HEK293T (cell line): ENCODE measurements at regions not wholly inside any gene's neighbourhood (a gene's known extent, or its start where the extent isn't known, plus 50 kb on each side); places are given as distances from the start of the nearest gene placed in this dataset.

ENCODE experiments used
- CTCF ChIA-PET: fragments of 350-600 bp; formaldehyde crosslinking; extraction: SDS; loops from one replicate; lab custom pipeline; 2021; ENCODE audit warnings: antibody characterized with exemption, inconsistent platforms; lab: Yijun Ruan, JAX
- POLR2A ChIA-PET: fragments of 350-600 bp; formaldehyde crosslinking; extraction: SDS; loops from one replicate; lab custom pipeline; 2020; ENCODE audit warnings: antibody characterized with exemption, inconsistent platforms; lab: Yijun Ruan, JAX
- DNase-seq: peaks from one replicate; pipeline ENCODE4 v3.0.0; 2012; ENCODE audit warnings: mixed read lengths; ENCODE audit errors: extremely low spot score
- ARNT ChIP-seq: fragments of 450-650 bp; IDR thresholded peaks from 2 replicates; pipeline ENCODE4 v1.6.1; 2017; ENCODE audit warnings: mild to moderate bottlenecking
- BHLHE40 ChIP-seq: fragments of 450-650 bp; IDR thresholded peaks from 2 replicates; pipeline ENCODE4 v1.6.1; 2016; ENCODE audit warnings: mild to moderate bottlenecking, moderate library complexity, borderline replicate concordance
- CTBP1 ChIP-seq: fragments of 450-650 bp; IDR thresholded peaks from 2 replicates; pipeline ENCODE4 v1.6.1; 2016; ENCODE audit warnings: borderline replicate concordance
- ELF4 ChIP-seq: fragments of 450-650 bp; IDR thresholded peaks from 2 replicates; pipeline ENCODE4 v1.6.1; 2017; ENCODE audit warnings: antibody characterized with exemption
- FOXA1 ChIP-seq: fragments of 450-650 bp; IDR thresholded peaks from 2 replicates; pipeline ENCODE4 v1.6.1; 2016; ENCODE audit warnings: mild to moderate bottlenecking
- FOXK2 ChIP-seq: fragments of 450-650 bp; IDR thresholded peaks from 2 replicates; pipeline ENCODE4 v1.6.1; 2016; ENCODE audit warnings: mild to moderate bottlenecking
- FOXM1 ChIP-seq: fragments of 450-650 bp; IDR thresholded peaks from 2 replicates; pipeline ENCODE4 v1.6.1; 2017; ENCODE audit warnings: mild to moderate bottlenecking, borderline replicate concordance
- HDGF ChIP-seq: fragments of 450-650 bp; IDR thresholded peaks from 2 replicates; pipeline ENCODE4 v1.6.1; 2017; ENCODE audit warnings: antibody characterized with exemption, borderline replicate concordance
- L3MBTL2 ChIP-seq: fragments of 450-650 bp; conservative IDR thresholded peaks from 2 replicates; pipeline ENCODE4 v1.6.1; 2016; ENCODE audit warnings: mild to moderate bottlenecking
- LEF1 ChIP-seq: fragments of 450-650 bp; IDR thresholded peaks from 2 replicates; pipeline ENCODE4 v1.6.1; 2017; ENCODE audit warnings: mild to moderate bottlenecking, borderline replicate concordance
- NFRKB ChIP-seq: fragments of 450-650 bp; IDR thresholded peaks from 2 replicates; pipeline ENCODE4 v1.6.1; 2016; ENCODE audit warnings: mild to moderate bottlenecking, moderate library complexity
- SP1 ChIP-seq: fragments of 450-650 bp; IDR thresholded peaks from 2 replicates; pipeline ENCODE4 v1.6.1; 2017
- SUZ12 ChIP-seq: fragments of 450-650 bp; IDR thresholded peaks from 2 replicates; pipeline ENCODE4 v1.6.1; 2016; ENCODE audit warnings: mild to moderate bottlenecking
- TARDBP ChIP-seq: fragments of 450-650 bp; IDR thresholded peaks from 2 replicates; pipeline ENCODE4 v1.6.1; 2016
- ZNF384 ChIP-seq: fragments of 450-650 bp; IDR thresholded peaks from 2 replicates; pipeline ENCODE4 v1.6.1; 2016
- TF ChIP-seq, protein P1 (sequence below): fragments of 450-650 bp; IDR thresholded peaks from 2 replicates; pipeline ENCODE4 v1.6.1; 2016

DNA sequence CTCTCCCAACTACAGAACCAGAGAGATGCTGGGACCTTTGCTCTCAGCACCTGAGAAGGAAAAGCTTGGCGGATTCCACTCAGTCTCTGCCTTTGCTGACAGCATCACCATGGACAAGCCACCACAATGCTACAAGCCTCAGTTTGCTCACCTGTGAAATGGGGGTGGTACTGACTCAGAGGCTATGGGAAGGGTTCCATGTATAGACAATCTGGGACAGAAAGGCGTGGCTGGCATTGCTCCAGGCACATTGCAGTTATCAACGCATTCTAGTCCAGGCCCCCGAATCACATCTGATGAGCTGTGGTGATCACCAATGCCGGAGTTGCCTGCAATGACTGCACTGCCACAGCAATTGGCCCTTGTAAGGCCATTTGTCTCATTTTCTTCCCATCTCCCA is 72.6 kb downstream of the ISX start:
- TF ChIP-seq BHLHE40 = no peak
- POLR2A ChIA-PET = no interaction called here
- DNase-seq = no peak
- CTCF ChIA-PET = interaction anchor here (0.7 to 0.9 kb wide), 2 partner anchors 10 to 17 kb away, joined by 3 read pairs; no protein-coding TSS in a partner anchor

DNA sequence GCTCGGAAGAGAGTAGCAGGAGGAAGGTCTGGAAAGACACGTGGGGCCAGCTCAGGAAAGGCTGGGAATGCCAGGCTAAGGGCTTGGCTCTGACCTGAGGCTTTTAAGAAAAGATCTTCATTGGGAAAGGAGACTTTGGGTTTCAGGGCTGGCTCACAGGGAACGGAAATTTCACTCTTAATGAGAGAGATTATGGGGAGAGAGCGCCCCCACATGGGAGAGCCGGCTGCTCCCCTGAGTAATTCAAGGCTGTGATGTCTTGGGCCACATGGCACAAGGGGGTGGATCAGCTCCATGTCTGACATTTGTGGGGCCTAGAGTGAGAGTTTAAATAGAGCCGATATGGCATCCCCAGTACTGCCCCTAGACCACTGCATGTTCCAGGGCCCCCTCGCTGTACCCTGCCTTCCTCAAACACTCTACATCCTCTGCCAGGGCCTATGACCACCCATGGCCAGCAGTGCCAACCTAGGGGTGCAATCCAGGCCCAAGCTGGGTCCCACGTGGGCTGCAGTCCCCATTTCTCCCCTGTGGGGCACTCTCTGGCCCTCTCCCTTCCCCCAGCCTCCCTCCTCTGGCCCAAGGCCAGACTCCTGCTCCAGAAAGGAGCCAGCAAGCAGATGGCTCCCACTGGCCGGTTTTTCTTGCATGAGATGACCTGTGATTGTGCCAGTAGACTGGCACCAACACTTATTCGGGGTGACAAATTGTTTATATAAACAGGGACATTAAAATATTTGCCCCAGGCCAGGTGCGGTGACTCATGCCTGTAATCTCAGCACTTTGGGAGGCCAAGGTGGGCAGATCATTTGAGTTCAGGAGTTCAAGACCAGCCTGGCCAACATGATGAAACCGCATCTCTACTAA is 75.2 kb downstream of the ISX start:
- TF ChIP-seq ARNT (no peak), SUZ12 (no peak), ZNF384 (no peak), CTBP1 (no peak)
- TF ChIP-seq, protein P1, sequence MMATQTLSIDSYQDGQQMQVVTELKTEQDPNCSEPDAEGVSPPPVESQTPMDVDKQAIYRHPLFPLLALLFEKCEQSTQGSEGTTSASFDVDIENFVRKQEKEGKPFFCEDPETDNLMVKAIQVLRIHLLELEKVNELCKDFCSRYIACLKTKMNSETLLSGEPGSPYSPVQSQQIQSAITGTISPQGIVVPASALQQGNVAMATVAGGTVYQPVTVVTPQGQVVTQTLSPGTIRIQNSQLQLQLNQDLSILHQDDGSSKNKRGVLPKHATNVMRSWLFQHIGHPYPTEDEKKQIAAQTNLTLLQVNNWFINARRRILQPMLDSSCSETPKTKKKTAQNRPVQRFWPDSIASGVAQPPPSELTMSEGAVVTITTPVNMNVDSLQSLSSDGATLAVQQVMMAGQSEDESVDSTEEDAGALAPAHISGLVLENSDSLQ = no peak
- POLR2A ChIA-PET = no interaction called here
- DNase-seq = no peak
- CTCF ChIA-PET = interaction anchor here (0.9 to 1.9 kb wide), 3 partner anchors 10 to 63 kb away, joined by 3 to 9 read pairs (median 4); no protein-coding TSS in a partner anchor

DNA sequence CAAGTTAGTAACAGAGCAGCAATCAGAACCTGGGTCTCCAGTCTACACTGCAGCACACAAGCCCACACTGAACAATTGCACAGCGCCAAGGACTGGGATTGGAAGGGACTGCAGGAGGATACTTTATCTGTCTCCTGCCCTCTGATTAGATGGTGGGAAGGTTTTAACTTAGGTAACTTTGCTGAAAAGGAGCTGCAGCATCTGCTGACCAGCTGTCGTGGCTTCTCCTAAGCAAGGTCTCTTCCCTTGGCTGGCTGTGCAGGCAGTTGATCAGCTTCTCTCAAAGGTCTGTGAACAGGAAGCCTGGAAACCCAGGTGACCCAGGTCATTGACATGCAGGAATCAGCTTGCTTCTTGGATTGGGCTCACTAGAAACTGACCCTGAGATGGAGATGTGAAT is 82.4 kb downstream of the ISX start:
- CTCF ChIA-PET = interaction anchor here (0.9 to 1.6 kb wide), 2 partner anchors 11 to 105 kb away, joined by 3 to 4 read pairs; no protein-coding TSS in a partner anchor
- DNase-seq = no peak
- TF ChIP-seq ARNT = no peak
- no peak for TF ChIP-seq FOXM1
- no peak for TF ChIP-seq NFRKB
- TF ChIP-seq L3MBTL2 = no peak
- no peak for TF ChIP-seq FOXA1
- no peak for TF ChIP-seq BHLHE40
- TF ChIP-seq ZNF384 = no peak
- TF ChIP-seq SP1 = no peak
- no peak for TF ChIP-seq FOXK2
- TF ChIP-seq LEF1 = no peak
- no peak for TF ChIP-seq CTBP1
- TF ChIP-seq SUZ12 = no peak
- TF ChIP-seq HDGF = no peak
- TF ChIP-seq ELF4 = no peak
- POLR2A ChIA-PET = no interaction called here

DNA sequence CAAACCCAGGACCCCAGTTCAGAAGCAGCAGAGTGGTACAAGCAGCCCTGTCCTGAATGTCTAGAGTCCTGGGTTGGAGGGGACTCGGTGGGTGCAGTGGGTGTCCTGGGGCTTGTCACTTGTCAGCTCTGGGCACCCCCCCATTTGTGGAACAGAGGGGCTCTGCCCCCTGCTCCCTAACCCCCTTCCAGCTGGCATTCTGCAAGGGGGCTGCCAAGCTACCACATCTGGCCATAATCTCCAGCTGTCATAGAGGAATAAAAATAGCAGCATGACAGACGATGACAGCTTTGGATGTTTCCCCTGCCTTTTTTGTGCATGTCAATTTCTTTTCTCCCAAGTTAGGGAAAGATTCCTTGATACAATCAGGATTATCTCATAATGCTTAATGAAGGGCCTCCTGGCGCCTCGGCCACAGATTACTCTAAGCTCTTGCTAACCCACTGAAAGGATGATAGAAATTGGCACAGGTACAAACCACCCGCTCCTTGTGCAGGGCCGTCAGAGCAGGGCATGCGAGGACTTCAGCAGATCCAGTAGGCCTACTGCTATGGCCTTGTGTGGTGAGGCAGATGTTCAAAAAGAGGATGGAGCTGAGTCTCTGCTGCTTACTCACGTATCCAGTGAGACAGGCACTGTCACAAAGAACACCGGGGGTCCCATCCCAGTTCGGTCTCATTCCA is 83.0 kb downstream of the ISX start:
- CTCF ChIA-PET = interaction anchor here (0.9 to 1.6 kb wide), 2 partner anchors 10 to 105 kb away, joined by 3 to 4 read pairs; no protein-coding TSS in a partner anchor

DNA sequence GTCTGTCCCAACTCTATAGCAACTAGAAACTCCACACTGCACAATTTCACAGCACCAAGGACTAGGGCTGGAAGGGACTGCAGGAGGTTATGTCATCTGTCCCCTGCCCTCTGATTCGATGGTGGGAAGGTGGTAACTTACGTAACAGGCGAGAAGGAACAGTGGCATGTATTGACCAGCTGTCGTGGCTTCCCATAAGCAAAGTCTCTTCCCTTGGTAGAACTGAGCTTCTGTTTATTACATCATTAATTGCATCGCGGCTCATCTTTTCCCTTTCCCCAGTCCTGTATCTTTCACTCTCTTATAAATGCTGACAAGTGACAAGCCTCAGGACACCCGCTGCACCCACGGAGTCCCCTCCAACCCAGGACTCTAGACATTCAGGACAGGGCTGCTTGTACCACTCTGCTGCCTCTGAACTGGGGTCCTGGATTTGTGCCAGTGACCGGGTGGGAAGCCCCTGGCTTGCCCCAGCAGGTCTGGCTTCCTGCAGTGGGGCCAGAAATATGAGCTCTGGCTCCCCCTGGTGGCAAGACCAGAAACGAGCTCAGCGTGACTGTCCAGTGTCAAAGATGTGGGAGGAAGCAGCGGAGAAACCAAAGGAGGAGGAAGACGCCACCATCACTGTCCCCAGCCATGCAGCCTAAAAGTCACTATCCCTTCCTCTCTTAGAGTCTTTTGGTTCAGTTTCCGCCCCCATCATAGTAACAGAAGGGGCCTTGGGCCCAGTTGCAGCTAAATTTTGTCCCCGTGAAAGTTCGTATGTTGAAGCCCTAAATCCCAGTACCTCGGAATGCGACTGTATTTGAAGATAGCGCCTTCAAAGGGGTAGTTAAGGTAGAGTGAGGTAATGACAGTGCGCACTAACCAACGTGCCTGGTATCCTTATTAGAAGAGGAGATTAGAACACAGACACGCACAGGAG is 84.5 kb downstream of the ISX start:
- DNase-seq = peak; percentile 77
- TF ChIP-seq LEF1 = no peak
- POLR2A ChIA-PET = interaction anchor here (0.7 kb wide), 1 partner anchor 16 kb away, joined by 3 read pairs; no protein-coding TSS in a partner anchor
- CTCF ChIA-PET = interaction anchor here (0.6 to 1.5 kb wide), 27 partner anchors 9 to 1249 kb away, joined by 3 to 9 read pairs (median 3); no protein-coding TSS in a partner anchor

More for the DNA sequence above, 83.0 kb downstream of the ISX start:
- TF ChIP-seq SP1 = no peak
- TF ChIP-seq FOXK2 = no peak
- TF ChIP-seq TARDBP = no peak
- TF ChIP-seq ELF4 = no peak
- TF ChIP-seq NFRKB = no peak
- TF ChIP-seq FOXA1 = no peak
- TF ChIP-seq LEF1 = no peak
- no peak for TF ChIP-seq FOXM1
- TF ChIP-seq, protein P1 = no peak
- TF ChIP-seq CTBP1 = no peak
- no peak for TF ChIP-seq ZNF384
- TF ChIP-seq SUZ12 = no peak
- no peak for TF ChIP-seq BHLHE40
- TF ChIP-seq L3MBTL2 = no peak
- TF ChIP-seq ARNT = no peak
- TF ChIP-seq HDGF = no peak
- POLR2A ChIA-PET = no interaction called here
- no peak for DNase-seq

DNA sequence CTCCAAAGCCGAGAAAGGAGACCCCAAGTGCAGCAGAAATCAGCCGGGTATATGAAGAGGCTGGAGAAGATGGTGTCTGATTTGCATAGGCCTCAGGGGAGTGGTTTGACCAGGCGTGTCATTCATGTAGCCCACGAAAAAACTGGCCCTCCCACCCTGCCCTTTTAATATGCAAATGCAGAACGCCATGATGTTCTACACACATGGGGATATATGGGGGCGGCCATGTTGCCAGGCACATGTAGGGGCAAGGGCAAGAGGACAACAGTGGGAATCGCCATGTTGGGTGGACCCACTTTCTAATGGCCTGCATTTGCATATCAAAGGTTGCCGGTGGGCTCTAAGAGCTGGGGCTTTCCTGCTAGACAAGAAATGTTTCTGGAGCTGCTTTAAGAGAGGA is 86.4 kb downstream of the ISX start:
- DNase-seq = no peak
- ChIA-PET POLR2A (no interaction called here), CTCF (interaction anchor here (1.4 kb wide), 1 partner anchor 116 kb away, joined by 3 read pairs; no protein-coding TSS in a partner anchor)
- TF ChIP-seq TARDBP = no peak
- TF ChIP-seq SUZ12 = no peak
- TF ChIP-seq SP1 = no peak
- TF ChIP-seq FOXK2 = no peak
